Activated B cell treated with CpG ODN at 0.5 μM for 24 hours (primary cell): ENCODE measurements at regions not wholly inside any gene's neighbourhood (a gene's known extent, or its start where the extent isn't known, plus 50 kb on each side); places are given as distances from the start of the nearest gene placed in this dataset.
"Not testable (repeated sequence)": the region's sequence is repeated elsewhere in the genome, so short reads cannot be mapped to it uniquely, and the experiment has no call there.

ENCODE experiments used
- ATAC-seq: fragments of 200-7000 bp; cut with Tn5 transposase; one replicate; pipeline ENCODE4 v1.10.0; 2021; ENCODE audit warnings: low read depth, mild to moderate bottlenecking, moderate library complexity
- CTCF ChIA-PET: fragments of 350-600 bp; sonication (Branson Sonifier 250); formaldehyde crosslinking; loops from one replicate; lab custom pipeline; 2021; ENCODE audit warnings: antibody characterized with exemption; lab: Charles Lee
- POLR2A ChIA-PET: fragments of 350-600 bp; sonication (Branson Sonifier 250); formaldehyde crosslinking; loops from one replicate; lab custom pipeline; 2021; ENCODE audit warnings: antibody characterized with exemption; lab: Charles Lee
- DNase-seq: peaks from one replicate; pipeline ENCODE4 v3.0.0; 2022
- H3K27ac Mint-ChIP-seq: one replicate; pipeline ENCODE4 v1.8.0; 2020; ENCODE audit warnings: mixed read lengths
- H3K27me3 Mint-ChIP-seq: one replicate; pipeline ENCODE4 v1.8.0; 2021; ENCODE audit warnings: mixed read lengths
- H3K36me3 Mint-ChIP-seq: one replicate; pipeline ENCODE4 v1.8.0; 2021; ENCODE audit warnings: low read depth, mixed read lengths
- H3K4me1 Mint-ChIP-seq: one replicate; pipeline ENCODE4 v1.8.0; 2021; ENCODE audit warnings: mixed read lengths
- H3K4me3 Mint-ChIP-seq: one replicate; pipeline ENCODE4 v1.8.0; 2020; ENCODE audit warnings: mild to moderate bottlenecking, mixed read lengths
- H3K9me3 Mint-ChIP-seq: one replicate; pipeline ENCODE4 v1.8.0; 2020; ENCODE audit warnings: mixed read lengths
- CTCF ChIP-seq: fragments of 200-600 bp; IDR thresholded peaks from one replicate; pipeline ENCODE4 v1.8.0; 2022; ENCODE audit warnings: antibody characterized with exemption, mild to moderate bottlenecking
- intact Hi-C: fragments of 100-400 bp; cut with micrococcal nuclease; formaldehyde crosslinking; loops from one replicate; pipeline ENCODE4 v1.15.1; 2024

DNA sequence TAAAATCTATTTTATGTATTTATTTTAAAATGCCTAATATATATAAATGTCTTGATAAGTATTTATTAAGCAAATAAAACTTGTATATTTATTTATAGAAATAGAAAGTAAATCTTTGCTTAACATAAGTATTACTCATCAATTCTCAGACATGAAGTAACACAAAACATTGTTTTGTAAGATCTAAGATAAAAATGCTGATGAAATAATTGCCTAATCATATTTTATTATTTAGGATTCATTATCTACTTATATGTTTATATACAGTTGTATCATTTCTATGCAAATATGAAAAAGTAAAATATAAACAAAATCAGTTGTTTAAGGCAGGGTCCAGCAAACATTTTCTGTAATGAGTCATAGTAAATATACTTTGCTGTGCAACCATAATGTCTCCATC lies 507.8 kb upstream of the CNTN5 start:
- H3K27ac Mint-ChIP-seq = no peak overlapping the region
- H3K4me1 Mint-ChIP-seq = no peaks in the 10 kb centered on the region
- intact Hi-C loops = no loop called here
- ChIA-PET CTCF (no interaction called here), POLR2A (no interaction called here)
- H3K4me3 Mint-ChIP-seq = no peak overlapping the region
- no peaks in the 10 kb centered on the region for H3K27me3 Mint-ChIP-seq
- no peak for ATAC-seq
- no peak for TF ChIP-seq CTCF
- peaks cover 11% of the 10 kb centered on the region for H3K9me3 Mint-ChIP-seq
- no peak for DNase-seq
- H3K36me3 Mint-ChIP-seq = no peaks in the 10 kb centered on the region

GRCh38 chr11:98531576-98531975 lies 489.2 kb upstream of the CNTN5 start:
- ChIA-PET POLR2A (no interaction called here), CTCF (no interaction called here)
- Mint-ChIP-seq H3K36me3 (no peaks in the 10 kb centered on the region), H3K27me3 (no peaks in the 10 kb centered on the region), H3K27ac (no peak overlapping the region), H3K4me3 (no peak overlapping the region), H3K9me3 (no peaks in the 10 kb centered on the region), H3K4me1 (no peaks in the 10 kb centered on the region)
- intact Hi-C loops = no loop called here
- ATAC-seq = no peak
- no peak for DNase-seq
- TF ChIP-seq CTCF = no peak

GRCh38 chr11:98536023-98536422 lies 484.7 kb upstream of the CNTN5 start:
- TF ChIP-seq CTCF = no peak
- ChIA-PET POLR2A (no interaction called here), CTCF (no interaction called here)
- ATAC-seq (no peak), DNase-seq (no peak)
- Mint-ChIP-seq H3K27me3 (no peaks in the 10 kb centered on the region), H3K36me3 (no peaks in the 10 kb centered on the region), H3K4me3 (no peak overlapping the region), H3K9me3 (peaks cover 2% of the 10 kb centered on the region), H3K27ac (no peak overlapping the region), H3K4me1 (no peaks in the 10 kb centered on the region)
- intact Hi-C loops = no loop called here

DNA sequence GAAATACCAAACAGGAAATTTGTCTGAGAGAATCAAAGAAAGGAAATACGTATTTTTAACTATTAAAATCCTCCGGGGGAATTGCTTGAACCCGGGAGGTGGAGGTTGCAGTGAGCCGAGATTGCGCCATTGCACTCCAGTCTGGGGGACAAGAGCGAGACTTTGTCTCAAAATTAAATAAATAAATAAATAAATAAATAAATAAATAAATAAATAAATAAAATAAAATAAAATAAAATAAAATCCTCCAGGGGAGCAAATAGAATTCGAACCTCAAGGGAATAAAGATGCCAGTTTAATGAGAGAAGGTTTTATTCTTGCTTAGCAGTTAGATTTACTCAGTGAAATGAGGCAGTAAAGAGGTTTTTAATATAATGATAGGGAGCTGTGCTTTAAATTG lies 482.4 kb upstream of the CNTN5 start:
- H3K4me1 Mint-ChIP-seq, H3K36me3 Mint-ChIP-seq, H3K27me3 Mint-ChIP-seq, POLR2A ChIA-PET, CTCF ChIA-PET, H3K4me3 Mint-ChIP-seq, DNase-seq, H3K9me3 Mint-ChIP-seq, H3K27ac Mint-ChIP-seq, ATAC-seq, intact Hi-C loops: not testable (repeated sequence)

DNA sequence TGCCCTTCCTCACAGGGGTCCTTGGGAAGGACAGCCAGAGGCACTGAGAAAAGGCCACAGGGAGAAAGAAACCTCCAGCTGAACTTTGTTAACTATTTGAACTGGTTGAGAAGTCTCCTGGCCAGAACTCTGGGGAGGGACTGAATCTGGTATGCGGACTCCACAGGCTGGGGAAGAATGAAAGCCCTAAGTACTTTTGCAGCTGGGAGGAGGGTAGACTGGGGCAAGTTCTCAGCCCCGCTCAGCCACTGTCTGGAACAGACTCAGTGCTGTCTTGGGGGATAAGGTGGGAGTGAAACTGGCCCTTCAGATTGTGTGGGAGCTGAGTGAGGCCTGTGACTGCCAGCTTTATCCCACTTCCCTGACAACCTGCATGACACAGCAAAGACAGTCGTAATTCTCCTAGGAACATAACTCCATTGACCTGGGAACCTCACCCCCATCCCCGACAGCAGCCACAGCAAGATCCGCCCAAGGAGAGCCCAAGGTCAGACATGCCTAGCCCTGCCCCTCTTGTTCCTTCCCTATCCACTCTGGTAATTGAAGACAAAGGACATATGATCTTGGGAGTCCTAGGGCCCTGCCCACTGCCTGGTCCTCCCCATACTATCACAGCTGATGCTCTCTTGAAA lies 475.1 kb upstream of the CNTN5 start:
- no peaks in the 10 kb centered on the region for H3K36me3 Mint-ChIP-seq
- POLR2A ChIA-PET = no interaction called here
- CTCF ChIA-PET = no interaction called here
- TF ChIP-seq CTCF = no peak
- DNase-seq (no peak), ATAC-seq (no peak)
- H3K4me3 Mint-ChIP-seq = no peak overlapping the region
- intact Hi-C loops = no loop called here
- no peaks in the 10 kb centered on the region for H3K27me3 Mint-ChIP-seq
- H3K9me3 Mint-ChIP-seq = peaks cover 5% of the 10 kb centered on the region
- no peak overlapping the region for H3K27ac Mint-ChIP-seq
- no peaks in the 10 kb centered on the region for H3K4me1 Mint-ChIP-seq

GRCh38 chr11:98549571-98549970 lies 471.2 kb upstream of the CNTN5 start:
- Mint-ChIP-seq H3K36me3 (no peaks in the 10 kb centered on the region), H3K4me3 (no peak overlapping the region), H3K9me3 (peaks cover 3% of the 10 kb centered on the region), H3K4me1 (no peaks in the 10 kb centered on the region), H3K27me3 (no peaks in the 10 kb centered on the region), H3K27ac (no peak overlapping the region)
- ChIA-PET POLR2A (no interaction called here), CTCF (no interaction called here)
- no peak for ATAC-seq
- no peak for DNase-seq
- intact Hi-C loops = no loop called here
- no peak for TF ChIP-seq CTCF
